Brain microvascular endothelial cell (primary cell): ENCODE measurements at regions not wholly inside any gene's neighbourhood (a gene's known extent, or its start where the extent isn't known, plus 50 kb on each side); places are given as distances from the start of the nearest gene placed in this dataset.

ENCODE experiments used
- DNase-seq: peaks from one replicate; pipeline ENCODE4 v3.0.0-alpha.2; 2020
- H3K27ac ChIP-seq: fragments of 250-450 bp; sonication (Bioruptor Pico); 2 replicates; pipeline ENCODE4 v1.5.1; 2020; ENCODE audit warnings: mild to moderate bottlenecking, moderate library complexity
- H3K27me3 ChIP-seq: fragments of 250-450 bp; sonication (Bioruptor Pico); replicated peaks from 2 replicates; pipeline ENCODE4 v1.5.1; 2020; ENCODE audit warnings: mild to moderate bottlenecking
- H3K36me3 ChIP-seq: fragments of 250-450 bp; sonication (Bioruptor Pico); replicated peaks from 2 replicates; pipeline ENCODE4 v1.5.1; 2020; ENCODE audit warnings: mild to moderate bottlenecking
- H3K4me3 ChIP-seq: 2 replicates; pipeline ENCODE4 v1.5.1; 2011; ENCODE audit warnings: low read depth, mild to moderate bottlenecking, control low read depth, low read length, moderate library complexity
- CTCF ChIP-seq: IDR thresholded peaks from 2 replicates; pipeline ENCODE4 v1.5.1; 2011; ENCODE audit warnings: low read depth, mild to moderate bottlenecking, moderate library complexity, low read length, control low read depth, inconsistent platforms; ENCODE audit errors: missing control alignments
- in situ Hi-C: cut with HindIII; loops from 2 replicates; pipeline ENCODE4 v1.10.0; 2017; ENCODE audit warnings: low sequenced_read_pairs, low pct_ligation_motif_present

GRCh38 chr10:80946073-80946472 lies 408.4 kb downstream of the SH2D4B start:
- H3K27ac ChIP-seq = no peak overlapping the region
- H3K27me3 ChIP-seq = no peaks in the 10 kb centered on the region
- in situ Hi-C loops = no loop called here
- TF ChIP-seq CTCF = no peak
- H3K4me3 ChIP-seq = no peak overlapping the region
- H3K36me3 ChIP-seq = no peaks in the 10 kb centered on the region
- DNase-seq = no peak

- in situ Hi-C loops = no loop called here
- Histone ChIP-seq H3K4me3 (no peak overlapping the region), H3K27me3 (no peaks in the 10 kb centered on the region), H3K36me3 (no peaks in the 10 kb centered on the region), H3K27ac (no peak overlapping the region)
- TF ChIP-seq CTCF = no peak
- DNase-seq = no peak
These were observed 409.4 kb downstream of the SH2D4B start for GRCh38 chr10:80946957-80947726.

- DNase-seq = no peak
- Histone ChIP-seq H3K4me3 (no peak overlapping the region), H3K27ac (no peak overlapping the region), H3K36me3 (no peaks in the 10 kb centered on the region), H3K27me3 (no peaks in the 10 kb centered on the region)
- no peak for TF ChIP-seq CTCF
- in situ Hi-C loops = no loop called here
These were observed 412.1 kb downstream of the SH2D4B start for GRCh38 chr10:80949785-80950184.

- no peaks in the 10 kb centered on the region for H3K27me3 ChIP-seq
- in situ Hi-C loops = no loop called here
- TF ChIP-seq CTCF = no peak
- DNase-seq = no peak
- H3K36me3 ChIP-seq = no peaks in the 10 kb centered on the region
- H3K4me3 ChIP-seq = no peak overlapping the region
- no peak overlapping the region for H3K27ac ChIP-seq
These were observed 414.7 kb downstream of the SH2D4B start for GRCh38 chr10:80952436-80952835.

GRCh38 chr10:80957161-80957560 lies 419.5 kb downstream of the SH2D4B start:
- in situ Hi-C loops = no loop called here

More at GRCh38 chr10:80957161-80957560, 419.5 kb downstream of the SH2D4B start:
- no peak for DNase-seq
- H3K4me3 ChIP-seq = no peak overlapping the region
- no peaks in the 10 kb centered on the region for H3K36me3 ChIP-seq
- H3K27ac ChIP-seq = no peak overlapping the region
- H3K27me3 ChIP-seq = no peaks in the 10 kb centered on the region
- TF ChIP-seq CTCF = no peak
